HepG2 (cell line): ENCODE measurements at regions not wholly inside any gene's neighbourhood (a gene's known extent, or its start where the extent isn't known, plus 50 kb on each side); places are given as distances from the start of the nearest gene placed in this dataset.

Experiments
- ATAC-seq: fragments of 200-7000 bp; cut with Tn5 transposase; 3 replicates; pipeline ENCODE4 v1.9.1; 2020; ENCODE audit warnings: mild to moderate bottlenecking, moderate library complexity
- BruUV-seq: library from RNA; stranded (reverse); fragments of 400-500 nt; replicated peaks from 2 replicates; lab custom pipeline; 2021; lab: Mats Ljungman, UMichigan
- CTCF ChIA-PET: fragments of 300-600 bp; formaldehyde crosslinking; extraction: SDS; loops from one replicate; lab custom pipeline; 2021; ENCODE audit warnings: low total read pairs, inconsistent platforms, low intra/inter-chr PET ratio; lab: Yijun Ruan, JAX
- POLR2A ChIA-PET: fragments of 350-600 bp; sonication (Branson Sonifier 250); formaldehyde crosslinking; loops from one replicate; lab custom pipeline; 2020; ENCODE audit warnings: antibody characterized with exemption, inconsistent platforms; lab: Yijun Ruan, JAX
- DNase-seq: peaks from one replicate; pipeline ENCODE4 v3.0.0-alpha.2; 2015; ENCODE audit warnings: low spot score
- FAIRE-seq: peaks from 3 replicates; lab custom pipeline; 2011; peaks lifted over from hg19 to GRCh38; lab: Jason Lieb, UNC
- H2AFZ ChIP-seq: one replicate; pipeline ENCODE4 v1.6.1; 2011; ENCODE audit warnings: low read length, inconsistent platforms
- H3K27ac ChIP-seq: fragments of 300-600 bp; 3 replicates; pipeline ENCODE4 v1.8.0; 2011; ENCODE audit warnings: mixed run types, mild to moderate bottlenecking, mixed read lengths, low read length, inconsistent platforms; ENCODE audit not compliant: insufficient read depth; ENCODE audit errors: extremely low read length
- H3K27me3 ChIP-seq, 2 experiments: fragments of 200-600 bp in 1 of 2; 2 replicates in 1 of 2; 3 replicates in 1 of 2; pipeline versions ENCODE4 v1.6.0 to v1.8.0; 2011; ENCODE audit warnings: low read length in 2 of 2, mild to moderate bottlenecking in 2 of 2, moderate library complexity in 2 of 2, inconsistent platforms in 1 of 2; ENCODE audit not compliant: insufficient read depth in 2 of 2, control insufficient read depth in 1 of 2
- H3K36me3 ChIP-seq, 2 experiments: fragments of 200-600 bp in 1 of 2; replicated peaks in 1 of 2; 2 replicates in 1 of 2; 3 replicates in 1 of 2; pipeline versions ENCODE4 v1.5.1 to v1.8.0; 2011; ENCODE audit warnings: low read length in 2 of 2, inconsistent platforms in 1 of 2; ENCODE audit not compliant: insufficient read depth in 2 of 2, control insufficient read depth in 1 of 2
- H3K4me1 ChIP-seq: 2 replicates; pipeline ENCODE4 v1.5.1; 2012; ENCODE audit warnings: low read length, inconsistent platforms; ENCODE audit not compliant: insufficient read depth
- H3K4me2 ChIP-seq: 2 replicates; pipeline ENCODE4 v1.6.0; 2011; ENCODE audit warnings: low read depth, low read length, inconsistent platforms
- H3K4me3 ChIP-seq, 3 experiments: fragments of 200-600 bp in 1 of 3; sonication (generic), shearing (Covaris generic) in 1 of 3; replicated peaks in 1 of 3; 2 replicates each; pipeline ENCODE4 v1.5.1; 2011 to 2016; ENCODE audit warnings: low read length in 3 of 3, inconsistent platforms in 2 of 3, low read depth in 2 of 3, mild to moderate bottlenecking in 2 of 3, control low read depth in 1 of 3, mixed read lengths in 1 of 3; ENCODE audit not compliant: insufficient read depth in 1 of 3
- H3K79me2 ChIP-seq: one replicate; pipeline ENCODE4 v1.6.1; 2011; ENCODE audit warnings: low read length, inconsistent platforms; ENCODE audit not compliant: insufficient read depth
- H3K9ac ChIP-seq: 2 replicates; pipeline ENCODE4 v1.6.0; 2011; ENCODE audit warnings: mild to moderate bottlenecking, low read depth, low read length, inconsistent platforms; ENCODE audit not compliant: insufficient read depth
- H3K9me3 ChIP-seq: 2 replicates; pipeline ENCODE4 v1.5.1; 2012; ENCODE audit warnings: mild to moderate bottlenecking, low read length
- H4K20me1 ChIP-seq: 2 replicates; pipeline ENCODE4 v1.6.0; 2011; ENCODE audit warnings: inconsistent platforms, mild to moderate bottlenecking, low read length, moderate library complexity; ENCODE audit not compliant: insufficient read depth
- EEA1 ChIP-seq: sonication (generic); formaldehyde crosslinking; IDR thresholded peaks from 2 replicates; pipeline ENCODE4 v1.5.1; 2020; ENCODE audit warnings: mild to moderate bottlenecking, missing genetic modification reagents, borderline replicate concordance
- ETV5 ChIP-seq: IDR thresholded peaks from 2 replicates; pipeline ENCODE4 v1.6.1; 2018; ENCODE audit warnings: missing biosample characterization, missing genetic modification reagents, inconsistent platforms, borderline replicate concordance
- HNRNPK ChIP-seq: fragments of 200-400 bp; formaldehyde crosslinking; IDR thresholded peaks from 2 replicates; pipeline ENCODE4 v1.6.1; 2018; ENCODE audit warnings: low read length, low read depth, moderate library complexity, mild to moderate bottlenecking; ENCODE audit not compliant: poor library complexity, severe bottlenecking
- KLF12 ChIP-seq: sonication (generic); formaldehyde crosslinking; IDR thresholded peaks from 2 replicates; pipeline ENCODE4 v1.4.0; 2020; ENCODE audit warnings: missing genetic modification reagents, borderline replicate concordance
- SMAD1 ChIP-seq: sonication (generic); formaldehyde crosslinking; IDR thresholded peaks from 2 replicates; pipeline ENCODE4 v1.4.0; 2020; ENCODE audit warnings: missing genetic modification reagents, low read depth, mild to moderate bottlenecking, borderline replicate concordance
- SMARCE1 ChIP-seq: fragments of 450-650 bp; IDR thresholded peaks from 2 replicates; pipeline ENCODE4 v1.6.1; 2017; ENCODE audit warnings: borderline replicate concordance
- TFE3 ChIP-seq: IDR thresholded peaks from 2 replicates; pipeline ENCODE4 v1.6.1; 2016
- ZBTB1 ChIP-seq: sonication (generic); formaldehyde crosslinking; IDR thresholded peaks from 2 replicates; pipeline ENCODE4 v1.4.0; 2020; ENCODE audit warnings: missing genetic modification reagents, borderline replicate concordance
- ZNF644 ChIP-seq: IDR thresholded peaks from 2 replicates; pipeline ENCODE4 v1.6.1; 2016; ENCODE audit warnings: low read depth
- ZNF678 ChIP-seq: sonication (generic); formaldehyde crosslinking; IDR thresholded peaks from 2 replicates; pipeline ENCODE4 v1.4.0; 2020; ENCODE audit warnings: mild to moderate bottlenecking, missing genetic modification reagents
- ZNF761 ChIP-seq: sonication (generic); formaldehyde crosslinking; conservative IDR thresholded peaks from 2 replicates; pipeline ENCODE4 v1.4.0; 2020; ENCODE audit warnings: mild to moderate bottlenecking, missing genetic modification reagents
- in situ Hi-C: cut with HindIII; loops from 2 replicates; pipeline ENCODE4 v1.10.0; 2017; ENCODE audit warnings: low pct_unique_long_range_greater_than_20kb; ENCODE audit not compliant: extremely low pct_ligation_motif_present
- intact Hi-C: fragments of 100-400 bp; cut with micrococcal nuclease; formaldehyde crosslinking; loops from one replicate; pipeline ENCODE4 v1.10.0; 2022; ENCODE audit not compliant: unreplicated experiment

- FAIRE-seq (no peak), DNase-seq (no peak), ATAC-seq (no peak)
- Histone ChIP-seq H3K27me3 (peaks cover 0 to 4% of the 10 kb centered on the region in 2 experiments; a peak in 1 of 5 replicates), H3K27ac (no peak overlapping the region), H2AFZ (no peak overlapping the region), H3K9ac (no peak overlapping the region), H3K4me2 (no peak overlapping the region), H3K4me3 (no peak overlapping the region), H3K9me3 (no peaks in the 10 kb centered on the region), H3K79me2 (no peaks in the 10 kb centered on the region), H3K36me3 (no peaks in the 10 kb centered on the region), H4K20me1 (no peaks in the 10 kb centered on the region), H3K4me1 (no peaks in the 10 kb centered on the region)
- ChIA-PET CTCF (no interaction called here), POLR2A (no interaction called here)
- intact Hi-C loops = no loop called here
- in situ Hi-C loops = no loop called here
- BruUV-seq = no TSS peak
- TF ChIP-seq TFE3 (CRISPR knock-in tag) (no peak), ZBTB1 (CRISPR knock-in tag) (no peak), SMAD1 (no peak), ZNF678 (CRISPR knock-in tag) (no peak), ZNF644 (CRISPR knock-in tag) (no peak), EEA1 (CRISPR knock-in tag) (no peak), KLF12 (CRISPR knock-in tag) (no peak), HNRNPK (no peak), ETV5 (no peak), SMARCE1 (no peak), ZNF761 (no peak)
Measured at GRCh38 chr15:70399204-70399603, 301.5 kb upstream of the TLE3 start.
